Activated CD8-positive, alpha-beta T cell treated with anti-CD3 and anti-CD28 coated beads, Interleukin-2, amount 10 ng/mL, durations not matched to agents 7 days and 5 days (primary cell): ENCODE measurements at regions not wholly inside any gene's neighbourhood (a gene's known extent, or its start where the extent isn't known, plus 50 kb on each side); places are given as distances from the start of the nearest gene placed in this dataset.

Source experiments
- ATAC-seq: fragments of 150-1000 bp; cut with Tn5 transposase; one replicate; pipeline ENCODE4 v1.10.0; 2021; ENCODE audit warnings: moderate library complexity
- CTCF ChIA-PET: fragments of 350-600 bp; sonication (Branson Sonifier 250); formaldehyde crosslinking; loops from one replicate; lab custom pipeline; 2021; ENCODE audit warnings: antibody characterized with exemption; lab: Charles Lee
- POLR2A ChIA-PET: fragments of 350-600 bp; sonication (Branson Sonifier 250); formaldehyde crosslinking; loops from one replicate; lab custom pipeline; 2021; ENCODE audit warnings: antibody characterized with exemption; lab: Charles Lee
- DNase-seq: peaks from one replicate; pipeline ENCODE4 v3.0.0-alpha.2; 2020
- H3K27ac Mint-ChIP-seq: one replicate; pipeline ENCODE4 v1.8.0; 2021; ENCODE audit warnings: mild to moderate bottlenecking, mixed read lengths
- H3K27me3 Mint-ChIP-seq: one replicate; pipeline ENCODE4 v1.8.0; 2021; ENCODE audit warnings: low read depth, mixed read lengths
- H3K36me3 Mint-ChIP-seq: one replicate; pipeline ENCODE4 v1.8.0; 2021; ENCODE audit warnings: low read depth, mixed read lengths
- H3K4me1 Mint-ChIP-seq: one replicate; pipeline ENCODE4 v1.8.0; 2021; ENCODE audit warnings: low read depth, mixed read lengths
- H3K4me3 Mint-ChIP-seq: one replicate; pipeline ENCODE4 v1.8.0; 2021; ENCODE audit warnings: mild to moderate bottlenecking, mixed read lengths
- H3K9me3 Mint-ChIP-seq: one replicate; pipeline ENCODE4 v1.8.0; 2022; ENCODE audit warnings: mixed read lengths; ENCODE audit not compliant: insufficient read depth

DNA sequence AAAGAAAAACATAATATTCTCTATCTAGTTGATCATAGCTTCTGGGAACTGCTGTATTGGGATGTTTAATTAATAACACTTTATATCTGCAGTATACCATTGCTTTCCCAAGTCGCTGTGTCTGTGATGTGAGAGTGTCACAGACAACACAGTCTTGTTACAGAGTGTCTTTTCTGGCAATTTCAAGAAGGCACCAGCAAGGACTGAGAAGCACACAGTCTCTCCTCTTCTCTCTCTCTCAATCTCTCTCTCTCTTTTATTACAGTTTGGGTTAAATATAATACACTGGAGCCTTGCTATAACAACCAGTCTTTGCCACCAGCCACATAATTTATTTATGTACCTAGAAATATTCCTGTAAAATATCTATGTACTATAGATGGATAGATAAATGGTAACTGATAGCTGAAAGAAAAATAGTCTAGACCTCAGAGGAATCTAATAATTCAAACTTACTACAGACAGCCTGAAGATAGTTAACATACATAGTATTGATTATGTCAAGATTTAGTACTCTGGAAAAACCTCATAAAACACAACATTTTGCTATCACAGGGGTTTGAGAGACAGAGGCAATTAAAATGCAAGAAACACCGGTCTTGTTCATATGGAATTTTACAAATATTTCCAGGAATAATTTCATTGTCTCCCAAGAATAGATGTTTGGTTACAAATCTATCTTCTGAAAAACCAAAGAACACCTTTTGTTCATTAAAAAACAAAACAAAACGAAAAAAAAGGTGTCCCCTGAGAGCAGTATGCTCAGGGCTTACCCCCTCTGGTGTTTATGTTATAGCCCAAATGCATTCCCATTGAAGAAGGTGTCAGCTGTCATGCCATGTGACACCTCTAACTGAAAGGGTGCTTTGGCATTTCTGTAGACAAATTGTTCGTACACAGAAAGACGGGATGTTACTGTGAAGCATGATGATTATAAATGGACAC is 507.8 kb downstream of the TBC1D4 start:
- Mint-ChIP-seq H3K9me3 (no peaks in the 10 kb centered on the region), H3K27me3 (no peaks in the 10 kb centered on the region), H3K4me1 (no peaks in the 10 kb centered on the region), H3K36me3 (no peaks in the 10 kb centered on the region), H3K27ac (no peak overlapping the region), H3K4me3 (no peak overlapping the region)
- ChIA-PET POLR2A (no interaction called here), CTCF (no interaction called here)
- DNase-seq (no peak), ATAC-seq (no peak)

DNA sequence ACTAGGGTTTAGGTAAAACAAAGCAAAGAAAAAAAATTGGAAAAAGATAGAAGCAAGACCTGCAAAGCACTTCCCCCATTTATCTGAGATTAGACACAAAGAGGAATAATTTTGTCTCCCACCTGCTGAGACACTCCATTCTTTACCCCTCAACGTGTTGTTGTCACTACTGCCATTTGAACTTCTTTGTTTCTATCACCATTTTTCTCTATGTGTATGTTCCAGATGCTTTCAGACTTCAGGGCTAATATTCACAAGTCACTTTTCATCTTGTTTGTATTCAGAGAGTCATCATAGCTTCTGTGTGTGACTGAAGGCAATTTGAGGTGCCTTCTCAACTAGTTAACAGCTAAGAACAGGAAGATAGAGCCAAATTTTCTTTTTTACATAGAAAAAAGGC is 512.5 kb downstream of the TBC1D4 start:
- DNase-seq (no peak), ATAC-seq (no peak)
- no peak overlapping the region for H3K27ac Mint-ChIP-seq
- ChIA-PET POLR2A (no interaction called here), CTCF (no interaction called here)
- H3K27me3 Mint-ChIP-seq: peaks cover 3% of the 10 kb centered on the region
- no peaks in the 10 kb centered on the region for H3K36me3 Mint-ChIP-seq
- no peaks in the 10 kb centered on the region for H3K9me3 Mint-ChIP-seq
- H3K4me1 Mint-ChIP-seq: no peaks in the 10 kb centered on the region
- H3K4me3 Mint-ChIP-seq: no peak overlapping the region

DNA sequence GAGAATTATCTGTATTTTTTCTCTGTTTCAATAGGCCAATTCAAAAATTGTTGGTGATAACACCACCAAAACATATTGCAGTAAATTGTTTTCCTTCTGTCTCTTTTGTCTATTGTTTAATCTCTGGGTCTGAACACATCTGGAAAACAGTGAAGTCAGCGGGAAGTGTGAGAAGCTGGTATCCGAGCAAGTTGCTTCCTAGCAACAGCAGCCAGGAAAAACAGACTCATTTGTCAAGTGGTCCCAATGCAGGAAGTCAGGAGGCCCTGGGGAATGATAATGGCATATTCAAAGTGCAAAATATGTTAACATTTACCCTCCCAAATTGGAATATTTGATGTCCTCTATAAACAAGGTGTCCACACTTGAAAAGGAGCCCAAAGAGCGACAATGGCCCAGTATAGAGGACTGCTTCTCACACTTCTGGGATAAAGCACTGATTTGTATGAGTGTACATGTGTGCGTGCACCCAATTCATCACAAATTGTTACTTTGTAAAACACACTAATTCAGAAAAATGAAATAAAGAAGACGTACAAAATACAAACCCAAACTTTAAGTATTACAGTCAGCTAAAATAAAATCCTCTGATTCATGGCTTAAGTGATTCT is 515.0 kb downstream of the TBC1D4 start:
- DNase-seq (no peak), ATAC-seq (no peak)
- ChIA-PET CTCF (no interaction called here), POLR2A (no interaction called here)
- no peak overlapping the region for H3K4me3 Mint-ChIP-seq
- no peak overlapping the region for H3K27ac Mint-ChIP-seq
- H3K27me3 Mint-ChIP-seq: peaks cover 6% of the 10 kb centered on the region
- H3K4me1 Mint-ChIP-seq: no peaks in the 10 kb centered on the region
- no peaks in the 10 kb centered on the region for H3K36me3 Mint-ChIP-seq
- H3K9me3 Mint-ChIP-seq: no peaks in the 10 kb centered on the region

DNA sequence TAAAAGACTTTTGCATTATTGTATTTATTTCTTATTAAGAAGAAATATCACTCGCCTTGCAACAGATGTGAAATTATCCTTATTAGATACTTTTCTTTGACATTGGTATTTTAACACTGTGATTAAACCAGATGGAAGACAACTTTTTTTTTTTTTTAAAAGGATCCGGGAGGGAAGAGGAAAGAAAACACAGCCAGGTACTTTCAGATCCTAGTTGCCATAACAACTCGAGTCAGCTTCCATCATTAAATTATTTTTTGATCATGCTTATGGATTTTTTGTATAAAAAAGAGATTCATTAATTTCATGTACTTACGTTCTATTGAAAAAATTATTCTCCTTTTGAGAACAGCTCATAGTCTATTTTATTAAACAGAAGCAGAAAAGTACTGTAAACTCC is 515.7 kb downstream of the TBC1D4 start:
- ATAC-seq (no peak), DNase-seq (no peak)
- Mint-ChIP-seq H3K36me3 (no peaks in the 10 kb centered on the region), H3K4me3 (no peak overlapping the region), H3K4me1 (no peaks in the 10 kb centered on the region), H3K27ac (no peak overlapping the region), H3K9me3 (no peaks in the 10 kb centered on the region), H3K27me3 (peaks cover 7% of the 10 kb centered on the region)
- POLR2A ChIA-PET: no interaction called here
- CTCF ChIA-PET: no interaction called here

DNA sequence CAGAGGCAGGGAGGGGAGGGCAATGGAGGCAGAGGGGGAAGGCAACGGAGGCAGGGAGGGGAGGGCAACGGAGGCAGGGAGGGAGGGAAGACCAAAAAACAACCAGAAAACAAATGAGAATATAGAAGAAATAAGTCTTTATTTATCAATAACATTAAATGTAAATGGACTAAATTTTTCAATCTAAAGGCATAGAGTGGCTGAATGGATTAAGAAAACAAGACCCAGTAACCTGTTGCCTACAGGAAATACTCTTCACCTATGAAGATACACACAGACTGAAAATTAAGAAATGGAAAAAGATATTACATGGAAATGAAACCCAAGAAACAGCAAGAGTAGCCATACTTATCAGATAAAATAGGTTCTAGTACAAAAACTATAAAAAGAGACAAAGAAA is 536.3 kb downstream of the TBC1D4 start:
- ChIA-PET CTCF (no interaction called here), POLR2A (no interaction called here)
- H3K27me3 Mint-ChIP-seq: no peaks in the 10 kb centered on the region
- H3K4me1 Mint-ChIP-seq: no peaks in the 10 kb centered on the region
- no peaks in the 10 kb centered on the region for H3K36me3 Mint-ChIP-seq
- H3K4me3 Mint-ChIP-seq: no peak overlapping the region
- DNase-seq (no peak), ATAC-seq (no peak)
- H3K27ac Mint-ChIP-seq: no peak overlapping the region
- H3K9me3 Mint-ChIP-seq: peaks cover 5% of the 10 kb centered on the region

DNA sequence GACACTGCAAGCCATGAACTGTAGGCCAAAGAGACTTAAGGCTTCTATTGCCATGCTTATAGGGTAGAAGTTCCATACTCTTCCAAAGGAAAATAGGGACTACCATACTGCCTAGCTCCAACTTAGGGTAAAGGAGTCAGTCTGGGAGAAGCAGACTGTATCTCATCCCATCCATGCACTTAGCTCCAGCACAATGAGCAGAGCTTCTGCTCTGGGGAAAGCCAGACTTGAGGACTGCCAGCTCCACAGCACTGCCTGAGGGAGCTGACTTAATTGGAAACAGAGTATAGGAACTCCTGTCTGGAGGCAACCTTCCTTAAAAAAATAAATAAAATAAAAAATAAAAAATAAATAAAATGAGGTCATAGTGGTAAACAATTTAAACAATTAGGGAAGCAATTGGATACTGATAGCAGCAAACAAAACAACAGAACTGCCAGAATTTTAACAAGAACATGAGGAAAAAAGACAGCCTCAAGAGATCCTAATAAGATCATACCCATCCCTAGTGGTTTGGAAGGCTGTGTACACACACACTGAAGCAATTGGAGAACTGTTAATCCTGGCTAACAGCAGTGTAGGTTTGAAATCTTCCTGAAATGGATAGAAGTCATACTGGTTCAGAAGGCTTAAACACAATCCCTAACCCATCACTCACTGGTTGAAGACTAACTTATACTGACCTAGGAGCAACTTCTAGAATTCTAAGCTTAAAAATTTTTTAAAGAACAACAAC is 550.1 kb downstream of the TBC1D4 start:
- Mint-ChIP-seq H3K4me1 (no peaks in the 10 kb centered on the region), H3K9me3 (no peaks in the 10 kb centered on the region), H3K27me3 (no peaks in the 10 kb centered on the region), H3K36me3 (no peaks in the 10 kb centered on the region), H3K27ac (no peak overlapping the region), H3K4me3 (no peak overlapping the region)
- no peak for ATAC-seq
- ChIA-PET CTCF (no interaction called here), POLR2A (no interaction called here)
- no peak for DNase-seq

DNA sequence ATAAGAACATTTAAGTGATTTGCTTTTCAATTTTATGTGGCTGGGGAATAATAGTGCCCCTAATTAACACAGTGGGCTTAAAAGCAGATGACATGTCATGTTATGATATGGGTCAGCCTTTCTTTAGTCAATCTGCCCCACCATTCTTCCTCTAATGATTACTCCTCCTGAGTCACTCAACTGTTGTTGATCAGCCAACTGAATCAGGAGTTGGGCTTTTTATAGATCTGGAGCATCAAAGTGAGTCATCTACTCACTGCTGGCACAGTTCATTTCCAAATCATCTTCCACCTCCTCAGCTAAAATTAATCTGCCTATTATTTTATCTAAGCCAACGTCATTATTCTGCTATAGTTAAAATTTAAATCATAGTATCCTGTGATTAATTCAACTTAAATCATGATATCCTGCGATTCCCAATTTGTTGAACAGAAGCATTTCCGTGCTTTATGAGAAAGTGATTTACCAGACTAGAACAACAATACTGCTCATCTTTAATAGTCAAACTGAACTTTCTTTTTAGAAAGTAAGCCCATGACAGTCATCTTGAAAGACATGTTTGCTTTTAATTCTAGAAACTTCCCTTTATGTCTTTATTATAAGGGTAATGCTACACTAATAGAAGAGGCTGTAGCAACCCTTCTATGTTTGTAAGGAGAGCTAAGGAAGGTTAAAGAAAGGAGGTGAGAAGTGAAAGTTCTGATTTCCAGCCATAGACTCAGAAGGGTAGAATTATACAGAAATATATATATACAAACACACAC is 551.4 kb downstream of the TBC1D4 start:
- Mint-ChIP-seq H3K27me3 (no peaks in the 10 kb centered on the region), H3K36me3 (no peaks in the 10 kb centered on the region), H3K4me3 (no peak overlapping the region), H3K4me1 (no peaks in the 10 kb centered on the region), H3K27ac (no peak overlapping the region), H3K9me3 (no peaks in the 10 kb centered on the region)
- CTCF ChIA-PET: no interaction called here
- POLR2A ChIA-PET: no interaction called here
- DNase-seq (no peak), ATAC-seq (no peak)

DNA sequence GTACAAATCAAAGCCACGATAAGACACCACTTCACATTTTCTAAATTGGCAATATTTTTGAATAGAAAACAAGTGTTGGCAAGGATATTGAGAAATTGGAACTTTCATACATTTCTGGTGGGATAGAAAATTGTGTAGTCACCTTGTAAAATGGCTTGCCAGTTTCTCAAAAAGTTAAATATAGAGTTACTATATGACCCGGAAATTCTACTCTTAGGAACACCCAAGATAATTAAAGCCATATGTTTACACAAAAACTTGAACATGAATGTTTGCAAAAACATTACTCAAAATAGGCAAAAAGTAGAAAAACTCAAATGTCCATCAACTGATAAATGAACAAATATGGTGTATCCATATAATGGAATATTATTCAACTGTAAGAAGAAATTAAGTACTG is 552.5 kb downstream of the TBC1D4 start:
- POLR2A ChIA-PET: interaction anchor here (0.6 kb wide), 1 partner anchor 93 kb away, joined by 3 read pairs; no protein-coding TSS in a partner anchor
- H3K27me3 Mint-ChIP-seq: no peaks in the 10 kb centered on the region
- DNase-seq: no peak

DNA sequence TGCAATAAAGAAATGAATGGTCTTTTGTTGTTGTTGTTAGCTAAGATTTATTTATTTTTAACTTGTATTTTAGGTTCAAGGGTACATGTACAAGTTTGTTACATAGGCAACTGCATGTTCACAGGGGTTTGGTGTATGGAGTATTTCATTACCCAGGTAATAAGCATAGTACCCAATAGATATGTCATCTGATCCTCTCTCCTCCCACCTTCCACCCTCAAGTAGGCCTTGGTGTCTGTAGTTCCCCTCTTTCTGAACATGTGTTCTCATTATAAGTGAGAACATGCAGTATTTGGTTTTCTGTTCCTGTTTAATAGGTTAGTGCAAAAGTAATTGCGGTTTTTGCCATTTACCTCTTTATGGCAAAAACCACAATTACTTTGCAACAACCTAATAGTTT is 554.1 kb downstream of the TBC1D4 start:
- H3K9me3 Mint-ChIP-seq: no peaks in the 10 kb centered on the region
- ChIA-PET POLR2A (no interaction called here), CTCF (no interaction called here)
- no peak overlapping the region for H3K4me3 Mint-ChIP-seq
- DNase-seq: no peak
- no peaks in the 10 kb centered on the region for H3K36me3 Mint-ChIP-seq
- H3K4me1 Mint-ChIP-seq: no peaks in the 10 kb centered on the region
- no peak for ATAC-seq
- H3K27me3 Mint-ChIP-seq: no peaks in the 10 kb centered on the region
- H3K27ac Mint-ChIP-seq: no peak overlapping the region

More for the DNA sequence above, 552.5 kb downstream of the TBC1D4 start:
- no peaks in the 10 kb centered on the region for H3K9me3 Mint-ChIP-seq
- no peak overlapping the region for H3K4me3 Mint-ChIP-seq
- CTCF ChIA-PET: no interaction called here
- no peaks in the 10 kb centered on the region for H3K4me1 Mint-ChIP-seq
- H3K36me3 Mint-ChIP-seq: no peaks in the 10 kb centered on the region
- ATAC-seq: no peak
- H3K27ac Mint-ChIP-seq: no peak overlapping the region

DNA sequence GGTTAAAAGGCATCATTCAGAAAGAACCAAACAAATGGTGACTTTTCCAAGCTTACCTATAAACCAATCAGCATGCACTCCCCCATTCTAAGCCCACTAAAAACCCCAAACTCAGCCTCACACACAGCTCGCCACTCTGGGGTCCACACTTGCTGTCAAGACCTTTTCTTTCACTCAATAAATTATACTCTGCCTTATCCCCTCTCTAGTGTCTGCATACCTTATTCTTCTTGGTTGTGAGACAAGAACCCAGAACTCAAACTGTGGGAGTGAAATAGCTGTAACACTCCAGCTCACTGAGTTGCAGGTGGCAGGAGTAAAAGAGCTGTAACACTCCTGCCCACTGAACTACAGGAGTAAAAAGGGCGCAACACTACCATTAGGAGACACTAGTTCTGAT is 559.0 kb downstream of the TBC1D4 start:
- no peaks in the 10 kb centered on the region for H3K27me3 Mint-ChIP-seq
- H3K4me3 Mint-ChIP-seq: no peak overlapping the region
- H3K36me3 Mint-ChIP-seq: no peaks in the 10 kb centered on the region
- ChIA-PET CTCF (interaction anchor here (1.1 kb wide), 1 partner anchor 9 kb away, joined by 3 read pairs; no protein-coding TSS in a partner anchor), POLR2A (no interaction called here)
- H3K4me1 Mint-ChIP-seq: no peaks in the 10 kb centered on the region
- ATAC-seq (no peak), DNase-seq (no peak)
- H3K9me3 Mint-ChIP-seq: no peaks in the 10 kb centered on the region
- H3K27ac Mint-ChIP-seq: no peak overlapping the region

DNA sequence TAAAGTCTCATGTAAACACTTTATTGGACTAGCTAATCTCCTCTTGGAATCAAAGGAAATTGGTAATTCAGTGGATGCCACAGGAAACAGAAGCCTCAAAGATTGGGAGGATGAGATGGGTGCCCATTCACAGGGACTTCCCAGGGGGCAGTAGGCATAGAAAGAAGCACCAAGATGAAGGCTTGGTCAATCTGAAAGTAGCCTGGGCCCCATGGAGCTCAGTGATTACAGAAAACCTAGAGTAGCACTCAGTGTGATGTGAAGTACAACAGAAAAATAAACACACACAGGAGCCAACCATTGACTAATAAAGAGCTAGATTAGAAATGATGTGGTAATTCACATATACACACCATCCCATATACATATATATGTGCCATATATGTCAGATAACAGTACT is 560.6 kb downstream of the TBC1D4 start:
- H3K36me3 Mint-ChIP-seq: no peaks in the 10 kb centered on the region
- POLR2A ChIA-PET: no interaction called here
- no peak for ATAC-seq
- no peak overlapping the region for H3K4me3 Mint-ChIP-seq
- CTCF ChIA-PET: no interaction called here
- DNase-seq: no peak
- no peaks in the 10 kb centered on the region for H3K9me3 Mint-ChIP-seq
- H3K27ac Mint-ChIP-seq: no peak overlapping the region
- no peaks in the 10 kb centered on the region for H3K27me3 Mint-ChIP-seq
- H3K4me1 Mint-ChIP-seq: no peaks in the 10 kb centered on the region
